Epithelial cell of proximal tubule (primary cell): ENCODE measurements at regions not wholly inside any gene's neighbourhood (a gene's known extent, or its start where the extent isn't known, plus 50 kb on each side); places are given as distances from the start of the nearest gene placed in this dataset.

Source experiments
- DNase-seq: peaks from one replicate; pipeline ENCODE4 v3.0.0-alpha.2; 2011; ENCODE audit warnings: low read depth
- H3K4me3 ChIP-seq: 2 replicates; pipeline ENCODE4 v1.5.1; 2011; ENCODE audit warnings: low read depth, mild to moderate bottlenecking, low read length
- TF ChIP-seq, protein P1 (sequence below): conservative IDR thresholded peaks from 2 replicates; pipeline ENCODE4 v1.5.1; 2012; ENCODE audit warnings: low read depth, mild to moderate bottlenecking, low read length

DNA sequence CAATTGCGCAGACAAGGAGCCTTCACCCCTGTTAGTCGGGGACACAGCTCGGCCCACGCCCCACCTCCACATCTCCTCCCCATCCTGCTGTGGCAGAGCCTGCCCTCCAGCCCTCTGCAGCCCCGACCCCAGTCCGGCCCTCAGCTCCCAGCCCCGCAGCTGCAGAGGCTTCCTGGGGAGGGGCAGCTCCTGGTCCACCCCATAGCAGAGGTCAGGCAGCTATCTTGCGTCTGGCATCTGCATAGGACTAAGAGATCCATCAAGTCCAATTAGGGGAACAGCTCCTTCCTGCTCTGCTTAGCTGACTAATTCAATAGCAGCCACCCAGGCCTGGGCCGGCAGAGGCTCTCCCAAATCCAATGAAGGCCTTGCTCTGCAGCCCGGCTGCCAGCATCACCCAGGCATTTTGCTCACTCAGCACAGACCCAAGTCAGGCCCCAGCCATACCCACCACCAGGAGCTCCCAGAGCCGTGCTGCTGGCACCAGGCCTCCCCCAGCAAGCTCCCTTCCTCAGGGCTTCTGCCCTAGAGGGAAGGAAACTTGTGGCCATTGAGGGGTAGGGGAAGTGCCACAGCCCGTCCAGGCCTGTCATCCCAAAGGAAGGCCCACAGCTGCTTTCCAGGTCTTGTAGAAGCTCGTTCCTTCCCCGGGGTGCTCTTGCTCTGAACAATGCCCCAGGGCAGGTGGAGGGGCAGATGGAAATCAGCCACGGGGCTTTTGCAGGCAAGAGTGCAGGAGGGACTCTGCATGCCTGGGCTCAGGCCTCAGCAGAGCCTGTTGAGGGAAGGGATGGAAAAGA is 106.2 kb upstream of the RET start:
- DNase-seq = no peak
- H3K4me3 ChIP-seq = no peak overlapping the region
- TF ChIP-seq, protein P1, sequence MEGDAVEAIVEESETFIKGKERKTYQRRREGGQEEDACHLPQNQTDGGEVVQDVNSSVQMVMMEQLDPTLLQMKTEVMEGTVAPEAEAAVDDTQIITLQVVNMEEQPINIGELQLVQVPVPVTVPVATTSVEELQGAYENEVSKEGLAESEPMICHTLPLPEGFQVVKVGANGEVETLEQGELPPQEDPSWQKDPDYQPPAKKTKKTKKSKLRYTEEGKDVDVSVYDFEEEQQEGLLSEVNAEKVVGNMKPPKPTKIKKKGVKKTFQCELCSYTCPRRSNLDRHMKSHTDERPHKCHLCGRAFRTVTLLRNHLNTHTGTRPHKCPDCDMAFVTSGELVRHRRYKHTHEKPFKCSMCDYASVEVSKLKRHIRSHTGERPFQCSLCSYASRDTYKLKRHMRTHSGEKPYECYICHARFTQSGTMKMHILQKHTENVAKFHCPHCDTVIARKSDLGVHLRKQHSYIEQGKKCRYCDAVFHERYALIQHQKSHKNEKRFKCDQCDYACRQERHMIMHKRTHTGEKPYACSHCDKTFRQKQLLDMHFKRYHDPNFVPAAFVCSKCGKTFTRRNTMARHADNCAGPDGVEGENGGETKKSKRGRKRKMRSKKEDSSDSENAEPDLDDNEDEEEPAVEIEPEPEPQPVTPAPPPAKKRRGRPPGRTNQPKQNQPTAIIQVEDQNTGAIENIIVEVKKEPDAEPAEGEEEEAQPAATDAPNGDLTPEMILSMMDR = no peak

DNA sequence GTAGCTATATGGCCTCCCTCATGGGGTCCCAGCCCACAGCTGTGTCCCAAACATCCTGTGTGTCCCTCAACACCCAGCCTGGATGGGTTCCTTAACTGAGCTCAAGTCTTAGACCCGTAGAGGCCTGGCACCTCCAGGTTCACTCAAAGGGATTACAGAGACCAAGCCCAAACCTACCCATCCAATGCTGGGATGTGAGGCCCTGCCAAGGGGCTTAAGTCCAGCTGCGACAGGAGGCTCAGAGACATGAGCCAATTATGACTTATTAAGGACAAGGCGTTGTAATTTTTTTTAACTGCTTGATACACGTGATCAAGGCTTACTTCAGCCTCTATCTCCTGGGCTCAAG is 105.6 kb upstream of the RET start:
- DNase-seq = no peak
- TF ChIP-seq, protein P1 = no peak
- no peak overlapping the region for H3K4me3 ChIP-seq

DNA sequence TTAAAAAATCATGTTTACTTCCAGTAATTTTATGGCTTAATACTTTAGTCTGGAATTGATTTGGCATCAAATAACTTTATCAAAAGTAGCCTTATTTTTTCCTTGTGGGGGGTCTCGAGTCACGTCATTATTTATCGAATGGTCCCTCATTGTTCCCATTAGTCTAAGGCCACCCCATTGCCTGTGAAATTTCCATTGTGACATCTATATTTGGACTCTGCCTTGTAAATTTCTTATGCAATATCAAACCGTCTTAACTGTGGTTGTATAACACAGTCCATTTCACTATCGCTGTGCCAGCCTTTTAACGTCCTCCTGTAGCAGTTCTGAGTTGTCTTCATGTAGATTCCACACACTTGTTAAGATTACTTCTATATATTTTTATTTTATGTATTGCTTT is 103.9 kb upstream of the RET start:
- DNase-seq = no peak
- no peak overlapping the region for H3K4me3 ChIP-seq
- TF ChIP-seq, protein P1 = no peak

DNA sequence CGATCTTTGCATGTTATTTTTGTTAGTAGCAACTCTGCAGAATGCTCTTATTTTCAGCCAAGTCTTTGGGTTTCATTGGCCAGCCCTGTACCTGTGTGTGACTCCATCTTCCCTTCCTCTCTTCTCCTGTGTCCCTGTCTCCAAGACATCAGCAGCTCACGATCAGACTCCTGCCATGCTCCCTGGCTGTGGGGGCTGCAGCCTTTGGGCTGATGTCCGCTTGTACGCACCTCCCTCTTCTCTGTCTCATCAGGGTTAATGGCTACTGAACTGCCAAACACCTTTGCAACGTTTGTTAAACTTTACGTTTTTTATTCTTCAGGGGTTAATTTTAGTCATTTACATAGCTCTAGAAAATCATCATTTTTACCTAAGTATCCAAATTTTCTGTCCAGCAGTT is 103.5 kb upstream of the RET start:
- TF ChIP-seq, protein P1 = no peak
- H3K4me3 ChIP-seq = no peak overlapping the region

DNA sequence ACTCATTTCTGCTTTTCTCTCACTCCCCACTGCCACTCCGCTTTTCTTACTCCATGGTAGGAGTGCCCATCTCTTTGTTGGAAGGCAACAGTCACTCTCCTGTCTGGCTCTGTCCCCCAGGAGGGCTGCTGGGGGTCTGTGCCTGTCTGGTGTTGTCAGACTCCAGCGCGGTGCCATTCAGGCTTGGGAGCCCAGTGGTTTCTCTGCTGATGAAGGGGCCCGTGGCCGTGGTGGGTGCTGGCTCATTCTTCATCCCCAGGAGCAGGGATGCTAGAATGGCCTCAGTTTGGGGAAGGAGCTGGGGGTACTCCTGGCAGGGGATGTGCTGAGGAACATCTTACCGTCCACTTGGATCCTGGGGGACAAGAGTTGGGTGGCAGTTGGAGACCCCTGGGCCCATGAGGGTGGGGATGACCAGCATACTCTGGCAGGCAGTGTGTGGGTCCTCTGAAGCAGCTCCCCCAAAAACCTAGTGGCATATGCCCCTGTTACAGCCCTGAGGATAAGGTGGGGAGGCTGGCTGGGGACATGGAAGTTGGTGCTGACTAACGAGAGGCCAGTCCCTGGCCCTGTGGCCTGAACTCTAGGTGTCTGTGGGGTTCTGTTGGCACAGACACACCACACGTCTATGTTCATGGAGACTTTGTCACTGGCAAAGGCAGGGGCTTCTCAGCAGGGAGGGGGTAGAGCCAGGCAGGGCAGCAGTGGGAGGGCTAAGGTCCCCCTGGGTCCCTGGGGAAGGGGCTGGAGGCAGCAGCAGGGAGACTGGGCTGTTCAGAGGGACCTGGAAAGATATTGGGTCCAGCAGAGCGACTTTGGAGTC is 102.8 kb upstream of the RET start:
- DNase-seq = no peak
- TF ChIP-seq, protein P1 = no peak
- no peak overlapping the region for H3K4me3 ChIP-seq

More for the DNA sequence above, 103.5 kb upstream of the RET start:
- no peak for DNase-seq

DNA sequence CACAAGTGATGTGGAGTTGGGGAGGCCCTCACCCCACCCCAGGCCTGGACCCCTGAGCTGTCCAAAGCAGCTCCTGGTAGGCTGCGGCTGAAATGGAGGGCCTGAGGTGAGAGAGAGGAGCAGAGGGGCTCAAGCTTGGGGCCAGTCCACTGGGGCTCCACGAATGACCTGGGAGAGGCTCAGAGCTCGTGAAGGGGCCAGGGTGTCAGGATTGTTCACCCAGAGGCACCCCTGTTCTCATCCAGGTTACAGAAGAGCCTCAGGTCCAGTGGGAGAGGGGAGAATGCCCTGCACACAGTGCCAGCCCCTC is 102.2 kb upstream of the RET start:
- no peak overlapping the region for H3K4me3 ChIP-seq
- no peak for DNase-seq
- TF ChIP-seq, protein P1 = no peak
